ENCODE measurements at regions not wholly inside any gene's neighbourhood (a gene's known extent, or its start where the extent isn't known, plus 50 kb on each side); places are given as distances from the start of the nearest gene placed in this dataset.
"Not testable (repeated sequence)": the region's sequence is repeated elsewhere in the genome, so short reads cannot be mapped to it uniquely, and the experiment has no call there.

DNA sequence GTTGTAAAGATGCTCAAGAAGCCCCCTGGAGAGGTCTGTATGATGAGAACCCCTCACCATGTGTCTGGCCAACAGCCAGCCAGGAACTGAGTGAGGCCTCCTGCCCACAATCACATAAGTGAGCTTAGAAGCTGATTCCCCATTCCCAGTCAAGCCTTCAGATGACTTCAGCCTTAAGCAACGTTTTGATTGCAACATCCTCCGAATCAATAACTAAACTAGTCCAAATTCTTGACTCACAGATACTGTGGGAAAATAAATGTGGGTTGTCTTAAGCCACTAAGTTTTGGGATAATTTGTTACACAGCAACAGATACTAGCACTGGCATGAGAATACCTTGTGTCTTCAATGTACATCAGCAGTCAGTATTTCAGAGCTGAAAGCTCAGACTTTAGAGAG, 54.5 kb upstream of the HS3ST4 start:
- DNase-seq (ENCODE audit: low read depth): no peak

DNA sequence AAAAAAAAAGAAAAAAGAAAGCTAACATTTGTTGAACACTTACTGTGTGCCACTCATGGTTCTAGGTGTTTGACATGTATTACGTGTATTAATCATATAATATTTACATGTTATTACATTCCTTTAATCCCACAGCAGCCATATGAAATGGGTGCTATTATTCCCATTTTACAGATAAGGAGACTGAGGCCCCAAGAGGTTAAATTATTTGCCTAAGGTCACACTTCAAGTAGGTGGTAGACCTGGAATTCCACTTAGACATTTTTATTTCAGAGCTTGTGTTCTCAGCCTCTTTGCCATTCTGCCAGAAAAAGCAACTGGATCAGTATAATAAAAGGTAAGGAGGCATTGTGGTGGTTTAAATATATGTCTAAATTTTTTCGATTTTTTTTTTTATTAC, 55.1 kb upstream of the HS3ST4 start:
- no peak for DNase-seq (ENCODE audit: low read depth)

DNA sequence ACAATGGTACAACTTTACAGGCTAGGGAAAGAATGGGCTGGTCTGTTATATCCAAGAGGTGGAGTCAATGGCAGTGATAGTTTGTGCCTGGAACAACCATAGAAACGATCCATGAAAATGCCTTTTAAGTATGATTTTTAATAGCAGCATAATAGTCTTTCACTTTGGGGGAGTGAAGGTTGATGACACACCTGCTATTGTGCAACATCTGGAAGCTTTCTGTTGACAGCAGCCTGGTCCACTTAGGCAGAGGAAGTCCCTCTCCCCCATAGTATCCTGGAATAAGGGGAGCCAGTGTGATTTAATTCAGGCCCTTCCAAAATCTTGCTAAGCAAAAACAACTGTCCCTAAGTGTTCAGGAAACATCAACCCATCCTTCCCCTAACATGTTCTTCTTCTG, 56.3 kb upstream of the HS3ST4 start:
- no peak for DNase-seq (ENCODE audit: low read depth)

DNA sequence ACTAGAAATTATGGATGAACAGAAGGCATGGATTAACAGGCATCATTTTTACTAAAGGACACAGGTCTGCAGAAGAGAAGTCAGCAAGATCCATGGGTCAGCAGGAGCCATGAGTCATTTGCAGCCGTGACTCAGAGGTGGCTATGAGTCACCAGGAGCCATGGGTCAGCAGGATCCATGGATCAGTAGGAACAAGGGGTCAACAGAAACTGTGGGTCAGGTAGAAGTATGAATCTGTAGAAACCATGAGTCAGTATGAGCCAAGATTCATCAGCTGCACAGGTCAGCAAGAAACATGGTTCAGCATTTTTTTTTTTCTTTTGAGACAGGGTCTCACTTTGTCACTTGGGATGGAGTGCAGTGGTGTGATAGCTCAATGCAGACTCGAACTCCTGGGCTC, 58.2 kb upstream of the HS3ST4 start:
- DNase-seq (ENCODE audit: low read depth): peak; percentile 79

DNA sequence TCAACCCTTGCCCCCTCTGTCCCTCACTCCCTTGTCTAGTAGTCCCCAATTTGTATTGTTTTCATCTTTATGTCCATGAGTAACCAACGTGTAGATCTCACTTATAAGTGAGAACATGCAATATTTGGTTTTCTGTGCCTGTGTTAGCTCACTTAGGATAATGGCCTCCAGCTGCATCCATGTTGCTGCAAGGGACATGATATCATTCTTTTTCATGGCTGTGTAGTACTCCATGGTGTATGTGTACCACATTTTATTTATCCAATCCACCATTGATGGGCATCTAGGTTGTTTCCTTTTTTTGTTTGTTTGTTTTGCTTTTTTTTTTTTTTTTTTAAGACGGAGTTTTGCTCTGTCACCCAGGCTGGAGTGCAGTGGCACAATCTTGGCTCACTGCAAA, 63.0 kb upstream of the HS3ST4 start:
- DNase-seq (ENCODE audit: low read depth): no peak

DNA sequence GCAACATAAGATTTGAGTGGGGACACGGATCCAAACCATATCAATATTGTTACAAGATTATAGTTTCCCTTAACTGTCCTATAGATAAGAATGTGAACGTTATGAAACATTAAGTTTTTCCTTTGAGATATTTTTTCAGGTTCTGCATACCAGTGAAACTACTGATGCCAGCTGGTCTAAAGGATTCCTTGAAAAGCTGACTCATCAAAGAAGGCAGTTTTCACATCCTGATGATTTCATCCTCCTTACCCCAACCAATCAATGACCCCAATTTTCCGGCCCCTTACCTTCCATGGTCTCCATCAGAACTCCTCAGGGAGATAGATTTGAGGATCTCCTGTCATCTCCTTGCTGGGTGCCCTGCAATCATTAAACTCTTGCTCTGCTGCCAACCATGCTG, 64.1 kb upstream of the HS3ST4 start:
- DNase-seq (ENCODE audit: low read depth): no peak

DNA sequence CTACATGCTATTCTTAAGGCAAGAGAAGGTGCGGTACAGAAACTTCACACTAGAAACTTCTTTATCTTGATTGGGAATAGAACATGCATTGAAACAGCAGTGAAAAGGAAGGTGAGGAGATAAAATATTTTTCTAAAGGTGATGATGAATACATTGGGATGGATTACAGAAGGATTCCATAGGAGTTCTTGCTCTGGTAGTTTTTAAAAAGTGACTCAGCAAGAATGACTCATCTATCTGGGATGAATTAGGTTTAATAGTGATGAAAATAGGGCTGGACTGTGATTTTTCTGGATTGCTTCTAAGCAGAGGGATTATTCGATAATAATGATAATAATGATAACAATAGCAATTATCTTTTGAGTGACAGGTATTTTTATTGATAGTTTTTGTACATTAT, 65.6 kb upstream of the HS3ST4 start:
- peak; percentile 35 for DNase-seq (ENCODE audit: low read depth)

DNA sequence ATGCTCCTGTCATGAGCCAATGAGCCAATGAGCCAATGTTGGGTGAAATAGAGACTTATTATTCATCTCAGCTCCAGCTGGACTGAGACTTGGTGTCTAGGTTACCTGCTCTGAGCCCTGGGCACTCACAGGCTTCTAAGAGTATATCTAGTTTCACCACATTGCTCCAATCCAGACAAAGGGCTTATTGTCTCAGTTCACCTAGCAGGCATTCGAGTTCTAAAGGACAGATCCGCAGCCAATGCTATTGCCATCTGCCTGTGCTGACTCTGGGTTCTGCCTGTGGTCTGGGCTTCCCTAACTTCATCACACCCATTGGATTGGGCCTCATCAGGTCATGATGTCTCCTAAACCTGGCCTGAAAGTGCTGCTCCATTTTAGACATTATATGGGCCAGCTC, 66.1 kb upstream of the HS3ST4 start:
- peak; percentile 14 for DNase-seq (ENCODE audit: low read depth)

DNA sequence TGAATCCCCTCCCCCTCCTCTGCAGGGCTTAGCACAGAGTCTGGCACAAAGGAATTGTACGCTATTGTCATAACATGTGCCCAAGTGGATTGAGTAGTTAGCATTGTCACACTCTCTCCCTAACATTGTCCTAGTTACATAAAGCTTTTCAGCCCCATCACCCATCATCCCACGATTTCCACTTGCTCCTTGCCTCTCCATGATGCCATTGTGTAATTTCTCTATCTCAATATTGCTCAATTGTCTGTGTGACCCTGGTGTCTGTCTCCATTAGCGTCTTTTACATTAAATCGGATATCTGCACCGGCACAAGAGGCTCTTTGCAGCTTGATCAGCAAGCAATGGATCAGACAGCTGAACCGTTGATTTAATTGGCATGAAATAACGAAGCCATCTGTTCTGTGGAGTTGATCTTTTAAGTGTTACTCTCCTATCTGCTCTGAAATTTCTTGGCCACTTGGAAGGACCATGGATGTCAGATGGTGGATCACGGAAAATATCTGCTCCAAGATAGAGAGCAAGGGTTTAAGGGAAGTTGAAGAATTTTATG, 77.0 kb upstream of the HS3ST4 start:
- no peak for DNase-seq (ENCODE audit: low read depth)

DNA sequence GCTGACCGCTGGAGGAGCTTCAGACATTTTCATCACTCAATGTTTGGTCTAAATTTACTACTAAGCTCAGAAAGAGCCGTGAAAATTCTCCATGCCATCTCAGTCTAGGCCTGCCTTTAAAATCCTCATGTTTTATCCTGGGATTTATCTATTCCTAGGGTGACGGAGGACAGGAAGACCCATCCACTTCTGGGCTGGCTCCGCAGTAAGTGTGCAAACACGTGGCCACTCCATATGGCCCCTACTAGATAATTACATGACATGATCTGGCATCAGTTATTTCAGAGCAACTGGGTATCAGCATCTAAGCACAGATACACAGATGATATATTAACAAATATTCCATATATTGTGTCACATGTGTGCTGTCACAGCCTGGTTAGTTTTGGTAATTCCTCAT, 77.8 kb upstream of the HS3ST4 start:
- no peak for DNase-seq (ENCODE audit: low read depth)

DNA sequence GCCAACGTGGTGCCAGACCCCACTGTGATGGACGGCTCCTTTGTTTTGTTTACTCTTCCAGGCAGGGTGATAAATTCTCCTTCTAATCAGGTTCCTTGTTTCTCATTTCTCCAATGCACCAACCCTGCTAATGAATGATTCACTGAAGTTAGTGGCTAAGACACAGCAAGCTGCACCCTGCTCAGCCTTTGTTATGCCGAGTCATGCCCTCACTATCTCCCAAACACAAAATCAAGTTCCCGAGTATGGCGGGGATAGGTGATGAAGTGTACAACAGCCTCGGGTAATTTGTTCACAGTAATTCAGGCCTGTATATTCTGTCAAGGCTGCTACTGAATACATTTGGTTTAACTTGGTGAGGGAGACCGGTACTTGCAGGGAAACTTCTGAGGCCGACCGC, 83.8 kb upstream of the HS3ST4 start:
- DNase-seq (ENCODE audit: low read depth): no peak

DNA sequence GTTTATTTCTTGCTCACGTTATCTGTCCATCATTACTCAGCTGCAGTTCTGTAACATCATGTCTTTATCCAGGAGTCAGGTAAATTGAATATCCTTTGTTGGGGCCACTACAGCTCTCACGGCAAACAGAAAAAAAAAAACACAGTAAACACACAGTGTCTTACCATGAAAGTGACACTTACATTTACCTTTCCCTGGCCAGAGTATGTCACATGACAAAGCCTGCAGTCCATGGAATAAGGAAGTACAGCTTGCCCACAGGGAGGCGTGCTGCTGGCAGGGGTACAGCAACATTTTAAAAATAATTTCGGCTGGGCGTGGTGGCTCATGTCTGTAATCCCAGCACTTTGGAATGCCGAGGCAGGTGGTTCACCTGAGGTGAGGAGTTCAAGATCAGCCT, 85.7 kb upstream of the HS3ST4 start:
- no peak for DNase-seq (ENCODE audit: low read depth)

DNA sequence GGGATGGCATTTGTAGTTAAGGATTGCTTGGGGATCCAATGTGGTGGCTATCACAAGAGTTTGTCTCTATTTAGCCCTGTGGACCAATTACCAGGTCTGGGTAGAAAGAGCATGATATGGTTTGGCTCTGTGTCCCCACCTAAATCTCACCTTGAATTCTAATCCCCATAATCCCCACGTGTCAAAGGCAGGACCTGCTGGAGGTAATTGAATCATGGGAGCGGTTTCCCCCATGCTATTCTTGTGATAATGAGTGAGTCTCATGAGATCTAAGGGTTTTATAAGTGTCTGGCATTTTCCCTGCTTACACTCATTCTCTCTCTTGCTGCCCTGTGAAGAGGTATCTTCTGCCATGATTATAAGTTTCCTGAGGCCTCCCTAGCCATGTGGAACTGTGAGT, 86.4 kb upstream of the HS3ST4 start:
- no peak for DNase-seq (ENCODE audit: low read depth)

DNA sequence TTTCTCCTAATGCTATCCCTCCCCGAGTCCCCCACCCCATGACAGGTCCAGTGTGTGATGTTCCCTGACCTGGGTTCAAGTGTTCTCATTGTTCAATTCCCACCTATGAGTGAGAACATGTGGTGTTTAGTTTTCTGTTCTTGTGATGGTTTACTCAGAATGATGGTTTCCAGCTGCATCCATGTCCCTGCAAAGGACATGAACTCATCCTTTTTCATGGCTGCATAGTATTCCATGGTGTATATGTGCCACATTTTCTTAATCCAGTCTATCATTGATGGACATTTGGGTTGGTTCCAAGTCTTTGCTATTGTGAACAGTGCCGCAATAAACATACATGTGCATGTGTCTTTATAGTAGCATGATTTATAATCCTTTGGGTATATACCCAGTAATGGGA, 90.5 kb upstream of the HS3ST4 start:
- DNase-seq (ENCODE audit: low read depth): not testable (repeated sequence)

DNA sequence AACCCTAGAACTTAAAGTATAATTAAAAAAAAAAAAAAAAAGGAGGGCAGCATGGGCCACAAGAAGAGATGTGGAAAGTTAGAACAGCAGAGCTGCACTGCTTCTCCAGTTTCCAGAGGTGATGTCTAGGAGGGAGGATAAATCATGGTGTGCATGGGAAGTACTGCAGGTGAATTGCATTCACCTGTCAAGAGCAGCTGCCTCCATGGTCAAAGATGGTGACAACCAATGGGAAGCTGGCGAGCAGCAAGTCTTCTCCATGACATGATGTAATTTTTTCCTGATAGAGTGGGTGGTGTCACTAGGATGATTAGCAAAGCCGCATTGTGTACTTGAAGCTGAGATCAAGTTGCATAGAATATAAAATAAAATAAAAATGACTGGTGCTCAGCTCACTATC, 95.6 kb upstream of the HS3ST4 start:
- DNase-seq (ENCODE audit: low read depth): no peak

DNA sequence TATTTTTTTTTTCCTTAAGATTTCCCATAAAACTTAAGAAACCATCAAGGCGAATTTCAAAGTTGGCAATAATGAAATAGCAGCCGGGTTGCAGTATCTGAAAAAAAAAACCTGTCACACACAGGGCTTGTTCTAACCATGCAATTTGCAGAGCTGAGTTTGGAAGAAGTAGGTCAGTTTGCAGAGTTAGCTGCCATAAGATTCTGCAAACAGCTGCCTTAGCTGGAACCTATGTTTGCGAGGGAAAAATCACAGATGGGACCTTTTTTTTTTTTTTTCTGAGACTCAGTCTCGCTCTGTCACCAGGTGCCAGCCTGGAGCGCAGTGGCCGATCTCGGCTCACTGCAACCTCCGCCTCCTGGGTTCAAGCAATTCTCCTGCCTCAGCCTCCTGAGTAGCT, 98.5 kb upstream of the HS3ST4 start:
- DNase-seq (ENCODE audit: low read depth): no peak

DNA sequence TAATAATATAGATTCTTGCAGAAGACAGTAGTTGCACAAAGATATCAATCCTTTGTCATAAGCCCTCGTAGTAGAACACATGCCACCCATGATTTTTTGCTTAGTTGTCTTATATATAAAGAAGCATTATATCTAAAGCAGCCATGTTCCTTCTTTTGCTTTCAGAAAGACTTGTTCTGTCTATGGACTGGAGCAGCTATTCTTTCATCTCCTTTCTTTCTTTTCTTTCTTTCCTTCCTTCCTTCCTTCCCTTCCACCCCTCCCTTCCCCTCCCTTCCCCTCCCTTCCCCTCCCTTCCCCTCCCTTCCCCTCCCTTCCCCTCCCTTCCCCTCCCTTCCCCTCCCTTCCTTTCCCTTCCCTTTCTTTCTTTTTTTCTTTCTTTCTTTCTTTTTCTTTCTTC, 104.0 kb upstream of the HS3ST4 start:
- DNase-seq (ENCODE audit: low read depth): no peak

DNA sequence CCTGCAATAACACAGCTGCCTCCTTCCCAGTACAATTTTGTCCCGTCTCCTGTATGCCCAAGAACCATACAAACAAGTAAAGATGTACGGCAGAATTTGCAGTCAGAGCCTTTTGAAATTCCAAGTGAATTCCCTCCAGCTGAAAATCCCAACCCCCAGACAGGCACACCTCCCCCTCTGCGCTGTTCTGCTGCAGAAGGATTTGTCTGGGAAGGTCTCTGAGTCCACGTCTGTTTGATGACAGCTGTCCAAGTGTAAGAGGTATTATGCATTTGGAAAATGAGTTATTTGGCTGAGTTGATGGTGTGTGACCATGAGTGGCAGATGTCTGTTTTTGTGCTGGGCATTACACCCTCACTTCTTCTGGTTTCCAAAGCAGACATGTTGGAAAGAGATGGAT, 104.9 kb upstream of the HS3ST4 start:
- no peak for DNase-seq (ENCODE audit: low read depth)

DNA sequence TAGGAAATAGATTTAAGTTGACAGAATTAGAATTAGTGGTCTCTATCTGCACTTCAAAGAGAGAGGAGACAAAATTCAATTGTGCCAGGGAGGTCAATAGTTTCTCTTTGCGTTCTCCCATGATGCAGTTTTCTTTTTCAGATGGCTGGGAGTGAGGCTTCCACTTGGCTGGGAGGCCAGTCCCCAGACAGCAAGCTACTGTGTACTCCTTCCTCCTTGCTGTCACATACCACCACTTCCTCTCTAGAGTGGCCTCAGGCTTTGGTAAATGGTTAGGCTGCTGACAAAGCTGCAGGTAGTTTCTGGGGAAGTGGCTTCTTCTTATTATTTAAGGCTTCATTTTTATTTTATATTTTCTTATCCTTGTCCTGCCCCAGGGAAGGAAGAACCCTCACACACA, 106.2 kb upstream of the HS3ST4 start:
- no peak for DNase-seq (ENCODE audit: low read depth)

DNA sequence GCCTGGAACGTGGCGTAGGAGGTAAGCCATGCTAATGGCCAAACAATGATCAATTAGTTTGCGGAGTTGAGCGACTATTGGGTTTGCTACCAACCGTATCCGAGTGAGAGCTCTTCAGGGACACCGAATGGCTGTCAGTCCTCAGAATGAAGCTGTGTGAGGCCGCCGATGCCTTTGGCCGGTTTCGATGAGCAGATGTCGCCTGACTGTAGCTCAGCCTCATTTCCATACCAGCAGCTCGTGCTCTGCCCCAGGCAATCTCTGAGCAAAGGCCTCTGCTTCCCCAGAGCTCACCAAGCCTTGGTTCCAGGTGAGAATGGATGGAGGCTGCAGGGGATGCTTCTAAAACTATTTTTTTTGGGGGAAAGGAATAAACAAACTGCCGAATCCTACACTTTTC, 111.7 kb upstream of the HS3ST4 start:
- DNase-seq (ENCODE audit: low read depth): no peak

DNA sequence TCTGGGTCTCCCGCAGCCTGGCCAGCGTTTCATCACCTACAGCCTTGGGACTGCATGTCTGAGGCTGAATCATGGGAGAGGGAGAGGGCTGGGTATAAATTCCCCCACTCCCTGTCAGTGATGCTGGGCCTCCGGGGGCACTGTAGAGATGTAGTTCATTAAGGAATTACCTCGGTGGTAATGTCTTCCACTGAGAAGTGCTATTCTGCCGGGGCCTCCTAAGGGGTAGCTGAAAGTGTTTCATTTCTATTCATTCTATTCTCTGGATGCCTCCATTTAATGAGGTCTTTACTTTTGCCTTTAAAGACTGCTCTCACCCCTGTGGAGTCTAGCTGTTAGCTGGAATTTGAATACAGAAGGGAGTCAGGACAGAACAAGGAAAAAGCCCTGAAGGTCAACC, 116.4 kb upstream of the HS3ST4 start:
- DNase-seq (ENCODE audit: low read depth): no peak

DNA sequence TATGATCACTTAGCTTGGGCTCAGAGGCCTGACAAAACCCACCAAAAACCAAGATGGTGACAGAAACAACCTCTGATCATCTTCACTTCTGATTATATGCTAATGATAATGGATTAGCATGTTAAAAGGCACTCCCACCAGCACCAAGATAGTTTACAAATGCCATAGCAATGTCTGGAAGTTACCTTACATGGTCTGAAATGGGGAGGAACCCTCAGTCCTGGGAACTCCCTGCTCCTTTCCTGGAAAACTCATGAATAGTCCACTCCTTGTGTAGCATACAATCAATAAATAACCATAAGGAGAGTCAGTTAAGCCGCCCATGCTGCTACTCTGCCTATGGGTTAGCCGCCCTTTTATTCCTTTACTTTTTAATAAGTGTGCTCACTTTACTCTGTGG, 120.0 kb upstream of the HS3ST4 start:
- DNase-seq (ENCODE audit: low read depth): no peak

DNA sequence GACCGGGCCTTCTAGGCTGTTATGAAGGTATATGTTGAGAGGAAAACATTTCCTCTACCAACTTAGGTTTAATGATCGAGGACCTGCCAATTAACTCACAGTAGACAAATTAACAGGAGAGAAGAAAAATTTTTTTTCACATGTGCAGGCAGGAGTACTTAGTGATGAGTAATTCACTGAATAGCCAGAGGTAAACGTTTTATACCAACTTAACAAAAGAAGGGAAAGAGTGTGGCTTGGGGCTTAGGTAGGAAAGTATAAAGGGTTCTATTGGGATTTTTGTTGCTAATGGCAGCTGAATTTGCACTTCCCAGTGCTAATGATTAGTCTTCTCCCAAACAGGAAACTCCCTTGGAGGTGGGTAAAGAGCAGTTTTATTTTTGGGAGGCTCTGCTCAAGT, 121.6 kb upstream of the HS3ST4 start:
- no peak for DNase-seq (ENCODE audit: low read depth)

DNA sequence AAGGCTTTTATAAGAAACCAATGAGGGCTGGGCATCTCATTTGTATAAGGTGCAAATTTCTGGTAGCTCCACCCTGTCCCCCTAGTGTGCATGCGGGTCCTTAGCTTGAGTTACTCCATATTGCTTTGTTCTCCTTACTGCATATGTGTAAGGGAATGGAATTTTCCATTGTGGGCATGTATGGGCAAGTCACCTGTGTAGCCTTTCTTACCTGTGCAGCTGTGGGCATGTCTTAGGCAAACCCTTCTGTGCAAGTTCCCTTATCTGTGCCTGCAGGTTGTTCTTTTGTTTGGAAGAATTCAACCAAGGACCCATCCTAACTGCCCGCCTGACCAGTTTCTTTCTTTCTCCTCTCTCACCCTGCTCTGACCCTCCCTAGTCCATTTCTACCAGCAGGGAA, 122.8 kb upstream of the HS3ST4 start:
- DNase-seq (ENCODE audit: low read depth): no peak

DNA sequence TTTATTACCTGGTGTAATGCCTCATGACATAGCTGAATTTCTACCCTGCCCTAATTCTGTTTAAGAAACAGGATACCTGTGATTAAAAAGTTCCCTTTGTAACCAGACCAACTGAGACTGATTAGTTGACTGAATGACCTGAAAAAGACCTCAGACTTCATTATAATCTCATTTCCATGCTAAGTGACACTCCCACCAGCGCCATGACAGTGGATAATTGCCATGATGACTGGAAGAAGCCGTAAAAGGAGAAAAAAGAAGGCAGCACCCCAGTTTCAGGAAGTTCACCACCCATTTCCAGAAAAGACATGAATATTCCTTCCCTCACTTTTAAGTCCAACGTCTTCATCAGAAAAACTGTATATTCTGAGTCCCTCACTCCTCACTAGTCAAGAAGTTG, 125.6 kb upstream of the HS3ST4 start:
- DNase-seq (ENCODE audit: low read depth): no peak
